Fibroblast of villous mesenchyme (primary cell): ENCODE measurements at regions not wholly inside any gene's neighbourhood (a gene's known extent, or its start where the extent isn't known, plus 50 kb on each side); places are given as distances from the start of the nearest gene placed in this dataset. TPM values are rescaled to one million over a fixed set of nuclear protein-coding genes. Genes with fewer than 3 reads are reported as not detected.

Experiments
- DNase-seq: peaks from one replicate; pipeline ENCODE4 v3.0.0-alpha.2; 2010; ENCODE audit warnings: low read depth
- H3K4me3 ChIP-seq: 2 replicates; pipeline ENCODE4 v1.5.1; 2011; ENCODE audit warnings: low read depth, mild to moderate bottlenecking, low read length
- small RNA-seq: library from RNA; depleted of rRNA; stranded (forward); fragments of <200 nt; gene quantifications from one replicate; pipeline ENCODE3, GENCODE V24; 2012
- TF ChIP-seq, protein P1 (sequence below): IDR thresholded peaks from 2 replicates; pipeline ENCODE4 v1.5.1; 2012; ENCODE audit warnings: low read depth, mild to moderate bottlenecking, low read length; ENCODE audit not compliant: insufficient read depth

GRCh38 chr19:27618006-27618405, 1594.9 kb downstream of the UQCRFS1 start:
- TF ChIP-seq, protein P1, sequence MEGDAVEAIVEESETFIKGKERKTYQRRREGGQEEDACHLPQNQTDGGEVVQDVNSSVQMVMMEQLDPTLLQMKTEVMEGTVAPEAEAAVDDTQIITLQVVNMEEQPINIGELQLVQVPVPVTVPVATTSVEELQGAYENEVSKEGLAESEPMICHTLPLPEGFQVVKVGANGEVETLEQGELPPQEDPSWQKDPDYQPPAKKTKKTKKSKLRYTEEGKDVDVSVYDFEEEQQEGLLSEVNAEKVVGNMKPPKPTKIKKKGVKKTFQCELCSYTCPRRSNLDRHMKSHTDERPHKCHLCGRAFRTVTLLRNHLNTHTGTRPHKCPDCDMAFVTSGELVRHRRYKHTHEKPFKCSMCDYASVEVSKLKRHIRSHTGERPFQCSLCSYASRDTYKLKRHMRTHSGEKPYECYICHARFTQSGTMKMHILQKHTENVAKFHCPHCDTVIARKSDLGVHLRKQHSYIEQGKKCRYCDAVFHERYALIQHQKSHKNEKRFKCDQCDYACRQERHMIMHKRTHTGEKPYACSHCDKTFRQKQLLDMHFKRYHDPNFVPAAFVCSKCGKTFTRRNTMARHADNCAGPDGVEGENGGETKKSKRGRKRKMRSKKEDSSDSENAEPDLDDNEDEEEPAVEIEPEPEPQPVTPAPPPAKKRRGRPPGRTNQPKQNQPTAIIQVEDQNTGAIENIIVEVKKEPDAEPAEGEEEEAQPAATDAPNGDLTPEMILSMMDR = no peak

GRCh38 chr19:27580906-27581305, 1632.0 kb downstream of the UQCRFS1 start:
- DNase-seq = no peak
- TF ChIP-seq, protein P1 = no peak
- H3K4me3 ChIP-seq = no peak overlapping the region

More at GRCh38 chr19:27618006-27618405, 1594.9 kb downstream of the UQCRFS1 start:
- no peak for DNase-seq
- H3K4me3 ChIP-seq = no peak overlapping the region

Small RNAs in the stretch of these regions (small RNA-seq; reads per million reads assigned to genes)
- gene AC006504.6 = not detected
- not detected for gene RNA5SP470
